HCT116 (cell line): ENCODE measurements at regions not wholly inside any gene's neighbourhood (a gene's known extent, or its start where the extent isn't known, plus 50 kb on each side); places are given as distances from the start of the nearest gene placed in this dataset.

Experiments
- ATAC-seq: fragments of 200-7000 bp; cut with Tn5 transposase; 2 replicates; pipeline ENCODE4 v1.9.1; 2020; ENCODE audit warnings: mild to moderate bottlenecking, moderate library complexity
- BruUV-seq: library from RNA; stranded (reverse); fragments of 400-500 nt; replicated peaks from 2 replicates; lab custom pipeline; 2021; lab: Mats Ljungman, UMichigan
- CTCF ChIA-PET: fragments of 300-600 bp; sonication (Branson Sonifier 250); formaldehyde crosslinking; loops from one replicate; lab custom pipeline; 2021; ENCODE audit warnings: antibody characterized with exemption; lab: Charles Lee
- POLR2A ChIA-PET: fragments of 300-600, 350-600 bp; sonication (Branson Sonifier 250); formaldehyde crosslinking; loops from one replicate; lab custom pipeline; 2021; ENCODE audit warnings: antibody characterized with exemption; lab: Charles Lee
- RAD21 ChIA-PET, 2 experiments: fragments of 300-600 bp; sonication (Branson Sonifier 250); formaldehyde crosslinking; loops; one replicate each; lab custom pipeline; 2023; ENCODE audit warnings: low total read pairs in 2 of 2; ENCODE audit not compliant: uncharacterized antibody in 2 of 2, unreplicated experiment in 2 of 2, low non-redundant PET in 1 of 2; lab: Charles Lee
- DNase-seq: peaks from one replicate; pipeline ENCODE4 v3.0.0-alpha.2; 2010; ENCODE audit warnings: low read depth, low spot score
- H2AFZ ChIP-seq: fragments of 200-600 bp; shearing (Covaris generic), sonication (generic); 2 replicates; pipeline ENCODE4 v1.6.1; 2017; ENCODE audit warnings: low read depth, mixed run types, mixed read lengths, antibody characterized with exemption, low read length; ENCODE audit not compliant: poor library complexity, severe bottlenecking
- H3K27ac ChIP-seq: 2 replicates; pipeline ENCODE4 v1.5.1; 2012; ENCODE audit warnings: low read depth, low read length
- H3K27me3 ChIP-seq: fragments of 200-600 bp; sonication (generic); 2 replicates; pipeline ENCODE4 v1.6.1; 2016; ENCODE audit warnings: mixed run types, low read length, mixed read lengths; ENCODE audit not compliant: insufficient read depth
- H3K36me3 ChIP-seq, 2 experiments: fragments of 200-500 bp in 1 of 2; fragments of 200-600 bp in 1 of 2; sonication (Bioruptor generic) in 1 of 2; sonication (generic) in 1 of 2; 2 replicates each; pipeline versions ENCODE4 v1.5.1 to v1.6.1; 2014 to 2016; ENCODE audit warnings: low read length in 2 of 2, inconsistent platforms in 1 of 2, mixed read lengths in 1 of 2, mixed run types in 1 of 2; ENCODE audit not compliant: insufficient read depth in 2 of 2, control insufficient read depth in 1 of 2
- H3K4me1 ChIP-seq, 2 experiments: fragments of 200-600 bp in 1 of 2; sonication (generic) in 1 of 2; 2 replicates each; pipeline versions ENCODE4 v1.5.1 to v1.6.1; 2012 to 2017; ENCODE audit warnings: low read length in 2 of 2, inconsistent platforms in 1 of 2, mild to moderate bottlenecking in 1 of 2, mixed read lengths in 1 of 2, mixed run types in 1 of 2, moderate library complexity in 1 of 2; ENCODE audit not compliant: insufficient read depth in 2 of 2, control insufficient read depth in 1 of 2
- H3K4me2 ChIP-seq: fragments of 200-600 bp; sonication (generic); 2 replicates; pipeline ENCODE4 v1.6.1; 2017; ENCODE audit warnings: mixed run types, low read length, mixed read lengths
- H3K4me3 ChIP-seq, 2 experiments: fragments of 200-600 bp in 1 of 2; sonication (generic) in 1 of 2; replicated peaks in 1 of 2; 2 replicates each; pipeline ENCODE4 v1.5.1; 2011 to 2016; ENCODE audit warnings: low read length in 2 of 2, control low read depth in 1 of 2, low read depth in 1 of 2, mild to moderate bottlenecking in 1 of 2, mixed read lengths in 1 of 2, mixed run types in 1 of 2
- H3K79me2 ChIP-seq: fragments of 200-600 bp; sonication (generic); 2 replicates; pipeline ENCODE4 v1.6.1; 2017; ENCODE audit warnings: mild to moderate bottlenecking, mixed run types, low read length, moderate library complexity, mixed read lengths; ENCODE audit not compliant: insufficient read depth
- H3K9ac ChIP-seq: fragments of 200-600 bp; sonication (generic); 2 replicates; pipeline ENCODE4 v1.6.1; 2016; ENCODE audit warnings: low read length, mixed read lengths
- H3K9me2 ChIP-seq: fragments of 200-600 bp; sonication (generic), shearing (Covaris generic); 2 replicates; pipeline ENCODE4 v1.6.1; 2017; ENCODE audit warnings: mixed run types, mild to moderate bottlenecking, moderate library complexity; ENCODE audit not compliant: insufficient read depth
- H3K9me3 ChIP-seq, 2 experiments: fragments of 200-500 bp in 1 of 2; fragments of 200-600 bp in 1 of 2; sonication (Bioruptor generic) in 1 of 2; sonication (generic) in 1 of 2; 2 replicates each; pipeline ENCODE4 v1.6.1; 2014 to 2017; ENCODE audit warnings: low read length in 2 of 2, mixed read lengths in 2 of 2, inconsistent platforms in 1 of 2, low read depth in 1 of 2, mild to moderate bottlenecking in 1 of 2, mixed run types in 1 of 2, moderate library complexity in 1 of 2; ENCODE audit not compliant: control insufficient read depth in 1 of 2, insufficient read depth in 1 of 2
- H4K20me1 ChIP-seq: fragments of 200-600 bp; sonication (generic), shearing (Covaris generic); 2 replicates; pipeline ENCODE4 v1.6.1; 2017; ENCODE audit warnings: mixed run types, mild to moderate bottlenecking, moderate library complexity; ENCODE audit not compliant: insufficient read depth
- CBX3 ChIP-seq: IDR thresholded peaks from 2 replicates; pipeline ENCODE4 v1.6.1; 2012; ENCODE audit warnings: low read depth
- CEBPB ChIP-seq: IDR thresholded peaks from 2 replicates; pipeline ENCODE4 v1.6.1; 2012; ENCODE audit warnings: low read depth
- EGR1 ChIP-seq: IDR thresholded peaks from 2 replicates; pipeline ENCODE4 v1.6.1; 2012; ENCODE audit warnings: low read depth
- EZH2 ChIP-seq: fragments of 200-600 bp; sonication (generic); IDR thresholded peaks from 2 replicates; pipeline ENCODE4 v1.6.1; 2017; ENCODE audit warnings: antibody characterized with exemption, mixed run types
- FOSL1 ChIP-seq: IDR thresholded peaks from 2 replicates; pipeline ENCODE4 v1.6.1; 2012; ENCODE audit warnings: low read depth
- JUND ChIP-seq: IDR thresholded peaks from 2 replicates; pipeline ENCODE4 v1.6.1; 2012
- POLR2A ChIP-seq: IDR thresholded peaks from 2 replicates; pipeline ENCODE4 v1.7.0; 2011; ENCODE audit warnings: borderline replicate concordance; ENCODE audit not compliant: insufficient read depth, insufficient read length; ENCODE audit errors: extremely low read depth
- POLR2AphosphoS5 ChIP-seq: IDR thresholded peaks from 2 replicates; pipeline ENCODE4 v1.6.1; 2011; ENCODE audit warnings: mild to moderate bottlenecking, low read depth, low read length, moderate library complexity
- SP1 ChIP-seq: IDR thresholded peaks from 2 replicates; pipeline ENCODE4 v1.6.1; 2012; ENCODE audit warnings: low read depth
- SRF ChIP-seq: IDR thresholded peaks from 2 replicates; pipeline ENCODE4 v1.6.1; 2012; ENCODE audit warnings: low read depth
- TCF7L2 ChIP-seq: IDR thresholded peaks from 2 replicates; pipeline ENCODE4 v1.7.0; 2011; ENCODE audit warnings: borderline replicate concordance, inconsistent platforms; ENCODE audit not compliant: insufficient read depth, insufficient read length; ENCODE audit errors: extremely low read depth
- YY1 ChIP-seq: IDR thresholded peaks from 2 replicates; pipeline ENCODE4 v1.6.1; 2011; ENCODE audit warnings: low read length, low read depth, moderate library complexity, mild to moderate bottlenecking; ENCODE audit not compliant: insufficient replicate concordance; ENCODE audit errors: extremely low read depth
- ZFX ChIP-seq: fragments of 450-650 bp; IDR thresholded peaks from 2 replicates; pipeline ENCODE4 v1.6.1; 2017
- ZNF274 ChIP-seq: fragments of 200-500 bp; sonication (Bioruptor generic); IDR thresholded peaks from 2 replicates; pipeline ENCODE4 v1.6.1; 2014; ENCODE audit warnings: mild to moderate bottlenecking, low read depth, low read length, inconsistent platforms
- intact Hi-C: fragments of 100-400 bp; cut with micrococcal nuclease; formaldehyde crosslinking; loops from 2 replicates; pipeline ENCODE4 v1.10.0; 2022
- TF ChIP-seq, protein P1 (sequence below): IDR thresholded peaks from 2 replicates; pipeline ENCODE4 v1.6.1; 2012
- TF ChIP-seq, protein P2 (sequence below): IDR thresholded peaks from 2 replicates; pipeline ENCODE4 v1.6.1; 2012
- TF ChIP-seq, protein P3 (sequence below): IDR thresholded peaks from 2 replicates; pipeline ENCODE4 v1.6.1; 2011; ENCODE audit warnings: mild to moderate bottlenecking, low read length, moderate library complexity; ENCODE audit not compliant: insufficient replicate concordance; ENCODE audit errors: extremely low read depth
- TF ChIP-seq, protein P4 (sequence below), 3 experiments: fragments of 200-600 bp in 1 of 3; sonication (generic) in 1 of 3; IDR thresholded peaks in 2 of 3; conservative IDR thresholded peaks in 1 of 3; 2 replicates each; pipeline ENCODE4 v1.5.1; 2012 to 2017; ENCODE audit warnings: low read depth in 2 of 3, low read length in 2 of 3, antibody characterized with exemption in 1 of 3, borderline replicate concordance in 1 of 3, control low read depth in 1 of 3, mild to moderate bottlenecking in 1 of 3, mixed read lengths in 1 of 3, mixed run types in 1 of 3, moderate library complexity in 1 of 3; ENCODE audit not compliant: insufficient read depth in 1 of 3

DNA sequence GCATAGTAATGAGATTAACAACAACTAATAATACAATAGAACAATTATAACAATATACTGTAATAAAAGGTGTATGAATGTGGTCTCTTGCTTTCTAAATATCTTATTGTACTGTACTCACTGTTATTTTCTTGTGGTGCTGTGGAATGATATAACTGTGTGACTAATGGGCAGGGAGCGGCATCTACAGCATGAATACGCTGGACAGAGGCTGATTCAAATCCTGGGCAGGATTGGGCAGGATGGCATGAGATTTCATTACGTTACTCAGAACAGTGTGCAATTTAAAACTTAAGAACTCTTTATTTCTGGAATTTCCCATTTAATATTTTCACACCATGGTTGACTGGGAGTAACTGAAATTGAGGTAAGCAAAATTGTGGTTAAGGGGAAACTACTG, 1239.8 kb upstream of the GOT2 start:
- CTCF ChIA-PET: no interaction called here
- Histone ChIP-seq H3K27ac (no peak overlapping the region), H2AFZ (no peak overlapping the region), H3K4me1 (no peaks in the 10 kb centered on the region), H3K36me3 (no peaks in the 10 kb centered on the region), H4K20me1 (no peaks in the 10 kb centered on the region), H3K9me3 (peaks cover 6 to 10% of the 10 kb centered on the region in 2 experiments; a peak in 2 of 4 replicates), H3K4me2 (no peak overlapping the region), H3K4me3 (no peak overlapping the region), H3K79me2 (no peaks in the 10 kb centered on the region), H3K27me3 (no peaks in the 10 kb centered on the region), H3K9me2 (no peaks in the 10 kb centered on the region), H3K9ac (no peak overlapping the region)
- TF ChIP-seq JUND: no peak
- TF ChIP-seq, protein P1, sequence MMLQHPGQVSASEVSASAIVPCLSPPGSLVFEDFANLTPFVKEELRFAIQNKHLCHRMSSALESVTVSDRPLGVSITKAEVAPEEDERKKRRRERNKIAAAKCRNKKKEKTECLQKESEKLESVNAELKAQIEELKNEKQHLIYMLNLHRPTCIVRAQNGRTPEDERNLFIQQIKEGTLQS: no peak
- no peak for TF ChIP-seq ZFX
- TF ChIP-seq, protein P2, sequence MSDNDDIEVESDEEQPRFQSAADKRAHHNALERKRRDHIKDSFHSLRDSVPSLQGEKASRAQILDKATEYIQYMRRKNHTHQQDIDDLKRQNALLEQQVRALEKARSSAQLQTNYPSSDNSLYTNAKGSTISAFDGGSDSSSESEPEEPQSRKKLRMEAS: no peak
- TF ChIP-seq CBX3: no peak
- no peak for TF ChIP-seq CEBPB
- TF ChIP-seq FOSL1: no peak
- no peak for TF ChIP-seq YY1
- TF ChIP-seq, protein P3, sequence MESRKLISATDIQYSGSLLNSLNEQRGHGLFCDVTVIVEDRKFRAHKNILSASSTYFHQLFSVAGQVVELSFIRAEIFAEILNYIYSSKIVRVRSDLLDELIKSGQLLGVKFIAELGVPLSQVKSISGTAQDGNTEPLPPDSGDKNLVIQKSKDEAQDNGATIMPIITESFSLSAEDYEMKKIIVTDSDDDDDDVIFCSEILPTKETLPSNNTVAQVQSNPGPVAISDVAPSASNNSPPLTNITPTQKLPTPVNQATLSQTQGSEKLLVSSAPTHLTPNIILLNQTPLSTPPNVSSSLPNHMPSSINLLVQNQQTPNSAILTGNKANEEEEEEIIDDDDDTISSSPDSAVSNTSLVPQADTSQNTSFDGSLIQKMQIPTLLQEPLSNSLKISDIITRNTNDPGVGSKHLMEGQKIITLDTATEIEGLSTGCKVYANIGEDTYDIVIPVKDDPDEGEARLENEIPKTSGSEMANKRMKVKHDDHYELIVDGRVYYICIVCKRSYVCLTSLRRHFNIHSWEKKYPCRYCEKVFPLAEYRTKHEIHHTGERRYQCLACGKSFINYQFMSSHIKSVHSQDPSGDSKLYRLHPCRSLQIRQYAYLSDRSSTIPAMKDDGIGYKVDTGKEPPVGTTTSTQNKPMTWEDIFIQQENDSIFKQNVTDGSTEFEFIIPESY: no peak
- TF ChIP-seq SRF: no peak
- TF ChIP-seq, protein P4, sequence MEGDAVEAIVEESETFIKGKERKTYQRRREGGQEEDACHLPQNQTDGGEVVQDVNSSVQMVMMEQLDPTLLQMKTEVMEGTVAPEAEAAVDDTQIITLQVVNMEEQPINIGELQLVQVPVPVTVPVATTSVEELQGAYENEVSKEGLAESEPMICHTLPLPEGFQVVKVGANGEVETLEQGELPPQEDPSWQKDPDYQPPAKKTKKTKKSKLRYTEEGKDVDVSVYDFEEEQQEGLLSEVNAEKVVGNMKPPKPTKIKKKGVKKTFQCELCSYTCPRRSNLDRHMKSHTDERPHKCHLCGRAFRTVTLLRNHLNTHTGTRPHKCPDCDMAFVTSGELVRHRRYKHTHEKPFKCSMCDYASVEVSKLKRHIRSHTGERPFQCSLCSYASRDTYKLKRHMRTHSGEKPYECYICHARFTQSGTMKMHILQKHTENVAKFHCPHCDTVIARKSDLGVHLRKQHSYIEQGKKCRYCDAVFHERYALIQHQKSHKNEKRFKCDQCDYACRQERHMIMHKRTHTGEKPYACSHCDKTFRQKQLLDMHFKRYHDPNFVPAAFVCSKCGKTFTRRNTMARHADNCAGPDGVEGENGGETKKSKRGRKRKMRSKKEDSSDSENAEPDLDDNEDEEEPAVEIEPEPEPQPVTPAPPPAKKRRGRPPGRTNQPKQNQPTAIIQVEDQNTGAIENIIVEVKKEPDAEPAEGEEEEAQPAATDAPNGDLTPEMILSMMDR (IDR thresholded peaks at IDR 0.05 in 2 of 3, conservative IDR thresholded peaks at IDR 0.05 in 1 of 3; ENCODE audit: borderline replicate concordance in 1 of 3, insufficient read depth in 1 of 3, low read depth in 2 of 3, low read length in 2 of 3): no peak
- no peak for TF ChIP-seq TCF7L2
- no peak for TF ChIP-seq POLR2AphosphoS5
- TF ChIP-seq POLR2A: no peak
- TF ChIP-seq EGR1: no peak
- TF ChIP-seq SP1: no peak
- no peak for TF ChIP-seq EZH2
- no peak for TF ChIP-seq ZNF274
- no TSS peak for BruUV-seq
- RAD21 ChIA-PET: no interaction called here
- intact Hi-C loops: no loop called here
- POLR2A ChIA-PET: no interaction called here
- DNase-seq: no peak
- no peak for ATAC-seq
